H1 (cell line): ENCODE measurements at regions not wholly inside any gene's neighbourhood (a gene's known extent, or its start where the extent isn't known, plus 50 kb on each side); places are given as distances from the start of the nearest gene placed in this dataset.

Source experiments
- CTCF ChIA-PET: fragments of 300-600 bp; sonication (Branson Sonifier 250); formaldehyde crosslinking; loops from one replicate; lab custom pipeline; 2021; ENCODE audit not compliant: partially characterized antibody; lab: Charles Lee
- POLR2A ChIA-PET: fragments of 300-600 bp; sonication (Branson Sonifier 250); formaldehyde crosslinking; loops from one replicate; lab custom pipeline; 2021; ENCODE audit warnings: inconsistent platforms; ENCODE audit not compliant: partially characterized antibody; lab: Charles Lee
- DNase-seq, 2 experiments: peaks; one replicate each; pipeline versions ENCODE4 v3.0.0 to v3.0.0-alpha.2; 2010 to 2022; ENCODE audit warnings: low spot score in 2 of 2, low read depth in 1 of 2, mixed read lengths in 1 of 2
- FAIRE-seq: peaks from 2 replicates; lab custom pipeline; 2011; peaks lifted over from hg19 to GRCh38; lab: Jason Lieb, UNC
- H2AFZ ChIP-seq: 2 replicates; pipeline ENCODE4 v1.8.1; 2012; ENCODE audit warnings: low read length, inconsistent platforms
- H2AK5ac ChIP-seq: 2 replicates; pipeline ENCODE4 v1.6.1; 2013; ENCODE audit warnings: low read depth, low read length
- H2BK120ac ChIP-seq: replicated peaks from 2 replicates; pipeline ENCODE3; 2013; ENCODE audit warnings: low read depth, low read length, inconsistent platforms
- H2BK12ac ChIP-seq: 2 replicates; pipeline ENCODE4 v1.6.1; 2013; ENCODE audit warnings: low read depth, low read length
- H2BK15ac ChIP-seq: 2 replicates; pipeline ENCODE4 v1.6.1; 2013; ENCODE audit warnings: low read length
- H2BK20ac ChIP-seq: 2 replicates; pipeline ENCODE4 v1.6.1; 2013; ENCODE audit warnings: low read length
- H2BK5ac ChIP-seq: 2 replicates; pipeline ENCODE4 v1.6.1; 2013; ENCODE audit warnings: low read depth, low read length
- H3K14ac ChIP-seq: 2 replicates; pipeline ENCODE4 v1.6.1; 2013; ENCODE audit warnings: inconsistent platforms; ENCODE audit not compliant: insufficient read length
- H3K18ac ChIP-seq: 2 replicates; pipeline ENCODE4 v1.6.1; 2013; ENCODE audit warnings: low read length; ENCODE audit errors: extremely low read depth
- H3K23ac ChIP-seq: 2 replicates; pipeline ENCODE4 v1.6.1; 2013; ENCODE audit warnings: inconsistent platforms; ENCODE audit not compliant: insufficient read length
- H3K23me2 ChIP-seq: 2 replicates; pipeline ENCODE4 v1.6.1; 2013; ENCODE audit warnings: low read depth, low read length
- H3K27ac ChIP-seq: 2 replicates; pipeline ENCODE4 v1.6.1; 2011; ENCODE audit warnings: low read depth, low read length, inconsistent platforms
- H3K27me3 ChIP-seq, 4 experiments: replicated peaks in 1 of 4; 1 replicate in 1 of 4; 2 replicates in 3 of 4; pipeline versions ENCODE4 v1.6.1 to v1.8.1; 2011 to 2013; ENCODE audit warnings: low read length in 3 of 4, mild to moderate bottlenecking in 3 of 4, inconsistent platforms in 2 of 4, mixed read lengths in 2 of 4, moderate library complexity in 1 of 4; ENCODE audit not compliant: control insufficient read depth in 3 of 4, insufficient read depth in 3 of 4; ENCODE audit errors: extremely low read depth in 1 of 4
- H3K36me3 ChIP-seq, 4 experiments: 2 replicates each; pipeline versions ENCODE4 v1.6.1 to v1.8.1; 2011 to 2013; ENCODE audit warnings: mild to moderate bottlenecking in 4 of 4, low read length in 3 of 4, moderate library complexity in 2 of 4, control low read depth in 1 of 4, inconsistent platforms in 1 of 4; ENCODE audit not compliant: insufficient read depth in 4 of 4, control insufficient read depth in 2 of 4
- H3K4ac ChIP-seq: replicated peaks from 2 replicates; pipeline ENCODE3; 2013; ENCODE audit warnings: low read length, low read depth, mixed read lengths, inconsistent platforms; ENCODE audit not compliant: insufficient read length
- H3K4me1 ChIP-seq, 4 experiments: replicated peaks in 1 of 4; 1 replicate in 1 of 4; 2 replicates in 3 of 4; pipeline versions ENCODE4 v1.6.1 to v1.8.1; 2011 to 2013; ENCODE audit warnings: low read length in 3 of 4, inconsistent platforms in 2 of 4, mixed read lengths in 1 of 4; ENCODE audit not compliant: insufficient read depth in 4 of 4, control insufficient read depth in 3 of 4
- H3K4me2 ChIP-seq, 2 experiments: 2 replicates each; pipeline versions ENCODE4 v1.6.1 to v1.8.1; 2011 to 2013; ENCODE audit warnings: low read depth in 2 of 2, low read length in 2 of 2, control low read depth in 1 of 2, inconsistent platforms in 1 of 2, mild to moderate bottlenecking in 1 of 2; ENCODE audit not compliant: insufficient read depth in 1 of 2
- H3K4me3 ChIP-seq, 4 experiments: fragments of 200-600, 300-600 bp in 1 of 4; sonication (generic), shearing (Covaris generic), sonication (Bioruptor Twin) in 1 of 4; 2 replicates each; pipeline versions ENCODE4 v1.5.1 to v1.8.1; 2011 to 2016; ENCODE audit warnings: low read length in 4 of 4, low read depth in 3 of 4, control low read depth in 2 of 4, inconsistent platforms in 2 of 4, mild to moderate bottlenecking in 2 of 4, mixed read lengths in 1 of 4, moderate library complexity in 1 of 4; ENCODE audit not compliant: insufficient read depth in 2 of 4; ENCODE audit errors: extremely low read depth in 1 of 4
- H3K56ac ChIP-seq: replicated peaks from 2 replicates; pipeline ENCODE3; 2013; ENCODE audit warnings: low read depth, mild to moderate bottlenecking, mixed read lengths, low read length, inconsistent platforms; ENCODE audit not compliant: insufficient read length
- H3K79me1 ChIP-seq: 2 replicates; pipeline ENCODE4 v1.6.1; 2013; ENCODE audit warnings: low read depth, low read length, control low read depth
- H3K79me2 ChIP-seq, 2 experiments: 2 replicates each; pipeline versions ENCODE4 v1.6.1 to v1.8.1; 2012 to 2013; ENCODE audit warnings: low read length in 2 of 2, mild to moderate bottlenecking in 2 of 2, inconsistent platforms in 1 of 2; ENCODE audit not compliant: insufficient read depth in 2 of 2, control insufficient read depth in 1 of 2
- H3K9ac ChIP-seq, 4 experiments: replicated peaks in 1 of 4; 1 replicate in 1 of 4; 2 replicates in 3 of 4; pipeline versions ENCODE4 v1.6.1 to v1.8.1; 2011 to 2013; ENCODE audit warnings: low read depth in 3 of 4, low read length in 3 of 4, control low read depth in 2 of 4, mild to moderate bottlenecking in 2 of 4, moderate library complexity in 2 of 4, inconsistent platforms in 1 of 4; ENCODE audit errors: extremely low read depth in 1 of 4
- H3K9me3 ChIP-seq, 2 experiments: 2 replicates each; pipeline versions ENCODE4 v1.6.1 to v1.8.1; 2012 to 2013; ENCODE audit warnings: mild to moderate bottlenecking in 2 of 2, moderate library complexity in 2 of 2, control low read depth in 1 of 2, inconsistent platforms in 1 of 2, low read depth in 1 of 2, low read length in 1 of 2, mixed read lengths in 1 of 2; ENCODE audit not compliant: insufficient read depth in 2 of 2
- H4K20me1 ChIP-seq, 2 experiments: replicated peaks in 1 of 2; 2 replicates each; pipeline versions ENCODE3 to v1.8.1; 2011 to 2013; ENCODE audit warnings: inconsistent platforms in 2 of 2, low read length in 2 of 2, mild to moderate bottlenecking in 1 of 2; ENCODE audit not compliant: insufficient read depth in 2 of 2, control insufficient read depth in 1 of 2
- H4K5ac ChIP-seq: 2 replicates; pipeline ENCODE4 v1.6.1; 2013; ENCODE audit warnings: low read length, low read depth, mixed read lengths, inconsistent platforms; ENCODE audit not compliant: insufficient read length
- H4K8ac ChIP-seq: 2 replicates; pipeline ENCODE4 v1.8.0; 2013; ENCODE audit warnings: mild to moderate bottlenecking, moderate library complexity, low read length, inconsistent platforms; ENCODE audit not compliant: insufficient read depth; ENCODE audit errors: extremely low read depth
- H4K91ac ChIP-seq: replicated peaks from 2 replicates; pipeline ENCODE3; 2013; ENCODE audit warnings: low read length, mixed read lengths, inconsistent platforms; ENCODE audit not compliant: insufficient read length
- ASH2L ChIP-seq: fragments of 200-600, 300-600 bp; sonication (generic); IDR thresholded peaks from one replicate; pipeline ENCODE4 v1.7.1; 2017; ENCODE audit warnings: low read length
- CHD1 ChIP-seq: IDR thresholded peaks from 2 replicates; pipeline ENCODE4 v1.6.1; 2012; ENCODE audit warnings: low read depth, low read length, improper control_type of control experiment
- FOSL1 ChIP-seq: IDR thresholded peaks from 2 replicates; pipeline ENCODE4 v1.6.1; 2011; ENCODE audit warnings: mild to moderate bottlenecking, low read depth, low read length, moderate library complexity; ENCODE audit not compliant: insufficient read depth
- GABPA ChIP-seq: IDR thresholded peaks from 2 replicates; pipeline ENCODE4 v1.6.1; 2011; ENCODE audit warnings: mild to moderate bottlenecking, low read length, moderate library complexity, borderline replicate concordance; ENCODE audit not compliant: insufficient read depth
- HDAC6 ChIP-seq: IDR thresholded peaks from one replicate; pipeline ENCODE4 v1.7.1; 2012; ENCODE audit warnings: low read depth, mild to moderate bottlenecking, inconsistent platforms, low read length, moderate library complexity
- KDM1A ChIP-seq: fragments of 200-600, 300-600 bp; sonication (generic); IDR thresholded peaks from 2 replicates; pipeline ENCODE4 v1.7.1; 2016; ENCODE audit warnings: mild to moderate bottlenecking, low read length, borderline replicate concordance
- KDM4A ChIP-seq: IDR thresholded peaks from one replicate; pipeline ENCODE4 v1.7.1; 2012; ENCODE audit warnings: low read depth, mild to moderate bottlenecking, moderate library complexity, low read length, inconsistent platforms; ENCODE audit not compliant: severe bottlenecking
- MAFK ChIP-seq: IDR thresholded peaks from 2 replicates; pipeline ENCODE4 v1.6.1; 2012; ENCODE audit warnings: low read depth, mild to moderate bottlenecking, improper control_type of control experiment, low read length
- NRF1 ChIP-seq: IDR thresholded peaks from 2 replicates; pipeline ENCODE4 v1.6.1; 2011; ENCODE audit warnings: mild to moderate bottlenecking, low read depth, low read length, improper control_type of control experiment
- POLR2A ChIP-seq, 2 experiments: IDR thresholded peaks; 1 replicate in 1 of 2; 2 replicates in 1 of 2; pipeline ENCODE4 v1.6.1; 2011; ENCODE audit warnings: low read depth in 2 of 2, low read length in 2 of 2, mild to moderate bottlenecking in 2 of 2; ENCODE audit errors: control extremely low read depth in 1 of 2
- POU5F1 ChIP-seq: IDR thresholded peaks from 2 replicates; pipeline ENCODE4 v1.6.1; 2011; ENCODE audit warnings: low read depth, mild to moderate bottlenecking, low read length, moderate library complexity
- RAD21 ChIP-seq, 2 experiments: IDR thresholded peaks in 1 of 2; conservative IDR thresholded peaks in 1 of 2; 2 replicates each; pipeline ENCODE4 v1.6.1; 2011; ENCODE audit warnings: low read depth in 2 of 2, low read length in 2 of 2, improper control_type of control experiment in 1 of 2, inconsistent platforms in 1 of 2, mild to moderate bottlenecking in 1 of 2, moderate library complexity in 1 of 2
- SP1 ChIP-seq: IDR thresholded peaks from 2 replicates; pipeline ENCODE4 v1.6.1; 2011; ENCODE audit warnings: low read depth, low read length
- WGBS, 2 experiments: shearing (Covaris generic) in 1 of 2; methylation state at CpG; one replicate each; pipeline versions ENCODE4 v1.1.6 to v1.1.7; 2013 to 2015; ENCODE audit warnings: low lambda C conversion rate in 2 of 2, mixed read lengths in 2 of 2, inconsistent platforms in 1 of 2, low coverage in 1 of 2, missing lambda C conversion rate in 1 of 2; ENCODE audit not compliant: insufficient replicate concordance in 2 of 2, insufficient coverage in 1 of 2, insufficient read length in 1 of 2; ENCODE audit errors: extremely low coverage in 1 of 2, missing lambda C conversion rate in 1 of 2; 5-methylcytosine and 5-hydroxymethylcytosine counted together
- TF ChIP-seq, protein P1 (sequence below): IDR thresholded peaks from 2 replicates; pipeline ENCODE4 v1.6.1; 2012; ENCODE audit warnings: inconsistent platforms

DNA sequence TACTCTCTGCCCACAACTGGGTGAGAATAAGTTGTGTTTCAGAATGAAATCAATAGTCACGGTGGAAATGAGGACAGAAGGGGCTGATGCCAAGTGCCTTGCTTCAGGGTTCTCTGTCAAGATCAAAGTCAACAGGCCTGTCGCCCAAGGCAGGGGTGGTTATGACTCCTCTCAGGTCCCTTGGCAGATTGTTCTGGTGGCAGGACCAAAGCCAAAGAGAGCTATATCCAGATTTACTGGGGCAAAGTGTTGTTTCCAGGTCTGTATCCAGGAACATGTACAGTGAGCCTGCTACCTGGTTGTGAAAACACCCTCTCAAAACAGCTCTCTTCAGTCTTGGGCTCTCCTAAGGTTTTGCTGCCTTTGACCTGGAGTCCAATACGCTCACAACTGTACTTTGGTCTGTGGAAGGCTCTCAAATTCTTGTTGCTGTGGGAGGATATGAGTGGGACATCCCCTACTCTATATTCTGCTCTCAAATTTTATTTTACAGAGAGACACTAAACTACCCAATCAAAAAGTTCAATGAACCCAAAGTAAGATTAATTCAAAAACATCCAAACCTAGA, 175.1 kb upstream of the ETV3 start:
- H3K23ac ChIP-seq: no peak overlapping the region
- no peak overlapping the region for H2AK5ac ChIP-seq
- H3K18ac ChIP-seq: no peak overlapping the region
- H2AFZ ChIP-seq: no peak overlapping the region
- no peaks in the 10 kb centered on the region for H3K23me2 ChIP-seq
- CTCF ChIA-PET: interaction anchor here (1.0 to 6.1 kb wide), 6 partner anchors 8 to 192 kb away, joined by 3 to 51 read pairs (median 4); no protein-coding TSS in a partner anchor
- H2BK120ac ChIP-seq: no peak overlapping the region
- no peak overlapping the region for H3K14ac ChIP-seq
- no peak overlapping the region for H2BK5ac ChIP-seq
- TF ChIP-seq KDM1A: no peak
- TF ChIP-seq SP1: no peak
- TF ChIP-seq HDAC6: no peak
- TF ChIP-seq KDM4A: no peak
- no peak for TF ChIP-seq POLR2A (IDR thresholded peaks at IDR 0.05; ENCODE audit: control extremely low read depth in 1 of 2, low read depth in 2 of 2, low read length in 2 of 2)
- no peak for TF ChIP-seq POU5F1
- TF ChIP-seq GABPA: no peak
- no peak for TF ChIP-seq NRF1
- no peak for TF ChIP-seq FOSL1
- TF ChIP-seq, protein P1, sequence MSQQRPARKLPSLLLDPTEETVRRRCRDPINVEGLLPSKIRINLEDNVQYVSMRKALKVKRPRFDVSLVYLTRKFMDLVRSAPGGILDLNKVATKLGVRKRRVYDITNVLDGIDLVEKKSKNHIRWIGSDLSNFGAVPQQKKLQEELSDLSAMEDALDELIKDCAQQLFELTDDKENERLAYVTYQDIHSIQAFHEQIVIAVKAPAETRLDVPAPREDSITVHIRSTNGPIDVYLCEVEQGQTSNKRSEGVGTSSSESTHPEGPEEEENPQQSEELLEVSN: no peak
- TF ChIP-seq RAD21 (IDR thresholded peaks at IDR 0.05 in 1 of 2, conservative IDR thresholded peaks at IDR 0.05 in 1 of 2; ENCODE audit: low read depth in 2 of 2, low read length in 2 of 2): no peak
- TF ChIP-seq ASH2L: no peak
- no peak for TF ChIP-seq MAFK
- no peak for TF ChIP-seq CHD1
- FAIRE-seq (no peak), DNase-seq (no peak)
- no peak overlapping the region for H3K9ac ChIP-seq
- H4K8ac ChIP-seq: no peak overlapping the region
- no peak overlapping the region for H4K91ac ChIP-seq
- peaks cover 0 to 7% (median 3%) of the 10 kb centered on the region in 4 experiments; a peak in 3 of 7 replicates for H3K4me1 ChIP-seq
- H3K79me1 ChIP-seq: no peaks in the 10 kb centered on the region
- H3K9me3 ChIP-seq: no peaks in the 10 kb centered on the region; a peak in 1 of 4 replicates
- no peak overlapping the region for H4K5ac ChIP-seq
- no peak overlapping the region for H3K4ac ChIP-seq
- 92% methylated on average over 3 of the region's 3 CpGs; no CpG with 5 or more reads in 1 of the 2 experiments for WGBS, 2 experiments
- H3K27ac ChIP-seq: no peak overlapping the region
- no peak overlapping the region for H3K4me3 ChIP-seq
- no peak overlapping the region for H2BK12ac ChIP-seq
- no peak overlapping the region for H3K56ac ChIP-seq
- no peak overlapping the region for H3K4me2 ChIP-seq
- peaks cover 0 to 1% (median 0%) of the 10 kb centered on the region in 4 experiments; a peak in 1 of 7 replicates for H3K27me3 ChIP-seq
- POLR2A ChIA-PET: no interaction called here
- H2BK20ac ChIP-seq: no peak overlapping the region
- H4K20me1 ChIP-seq: no peaks in the 10 kb centered on the region
- no peaks in the 10 kb centered on the region for H3K79me2 ChIP-seq
- H3K36me3 ChIP-seq: no peaks in the 10 kb centered on the region
- no peak overlapping the region for H2BK15ac ChIP-seq
